Uterus (tissue), 2 donors: ENCODE measurements at regions not wholly inside any gene's neighbourhood (a gene's known extent, or its start where the extent isn't known, plus 50 kb on each side); places are given as distances from the start of the nearest gene placed in this dataset.

Experiments used
- CTCF ChIP-seq, 4 experiments: fragments of 200-600 bp in 2 of 4; fragments of 450-650 bp in 2 of 4; sonication (generic) in 2 of 4; IDR thresholded peaks; one replicate each; pipeline ENCODE4 v1.5.1; 2016 to 2019; ENCODE audit warnings: antibody characterized with exemption in 4 of 4, mild to moderate bottlenecking in 2 of 4, moderate library complexity in 1 of 4
- POLR2A ChIP-seq, 2 donors: fragments of 450-650 bp; IDR thresholded peaks; one replicate each; pipeline ENCODE4 v1.6.1; 2016; ENCODE audit warnings: antibody characterized with exemption in 2 of 2, mild to moderate bottlenecking in 1 of 2, moderate library complexity in 1 of 2

- TF ChIP-seq CTCF (IDR thresholded peaks at IDR 0.05) (no peak), POLR2A (IDR thresholded peaks at IDR 0.05) (no peak)
Observed at GRCh38 chr6:154656660-154657059, 76.6 kb upstream of the SCAF8 start.
